ENCODE measurements at regions not wholly inside any gene's neighbourhood (a gene's known extent, or its start where the extent isn't known, plus 50 kb on each side); places are given as distances from the start of the nearest gene placed in this dataset.

- H3K4me1 ChIP-seq, result no peaks in the 10 kb centered on the region
- H3K9me3 ChIP-seq (replicated peaks in 1 of 11), result no peaks in the 10 kb centered on the region
- no peaks in the 10 kb centered on the region for H3K36me3 ChIP-seq
- no peaks in the 10 kb centered on the region for H3K27me3 ChIP-seq
- no peak overlapping the region for H3K4me2 ChIP-seq
- H3K9ac ChIP-seq, result no peak overlapping the region
- no peak for TF ChIP-seq Cebpa-rat (IDR thresholded peaks at IDR 0.05)
- no peaks in the 10 kb centered on the region for H4K20me1 ChIP-seq
- H3K4me3 ChIP-seq, result no peak overlapping the region
- H3K27ac ChIP-seq, result no peak overlapping the region
These were observed 69.0 kb upstream of the NPVF start for GRCh38 chr7:25297278-25297677.

DNA sequence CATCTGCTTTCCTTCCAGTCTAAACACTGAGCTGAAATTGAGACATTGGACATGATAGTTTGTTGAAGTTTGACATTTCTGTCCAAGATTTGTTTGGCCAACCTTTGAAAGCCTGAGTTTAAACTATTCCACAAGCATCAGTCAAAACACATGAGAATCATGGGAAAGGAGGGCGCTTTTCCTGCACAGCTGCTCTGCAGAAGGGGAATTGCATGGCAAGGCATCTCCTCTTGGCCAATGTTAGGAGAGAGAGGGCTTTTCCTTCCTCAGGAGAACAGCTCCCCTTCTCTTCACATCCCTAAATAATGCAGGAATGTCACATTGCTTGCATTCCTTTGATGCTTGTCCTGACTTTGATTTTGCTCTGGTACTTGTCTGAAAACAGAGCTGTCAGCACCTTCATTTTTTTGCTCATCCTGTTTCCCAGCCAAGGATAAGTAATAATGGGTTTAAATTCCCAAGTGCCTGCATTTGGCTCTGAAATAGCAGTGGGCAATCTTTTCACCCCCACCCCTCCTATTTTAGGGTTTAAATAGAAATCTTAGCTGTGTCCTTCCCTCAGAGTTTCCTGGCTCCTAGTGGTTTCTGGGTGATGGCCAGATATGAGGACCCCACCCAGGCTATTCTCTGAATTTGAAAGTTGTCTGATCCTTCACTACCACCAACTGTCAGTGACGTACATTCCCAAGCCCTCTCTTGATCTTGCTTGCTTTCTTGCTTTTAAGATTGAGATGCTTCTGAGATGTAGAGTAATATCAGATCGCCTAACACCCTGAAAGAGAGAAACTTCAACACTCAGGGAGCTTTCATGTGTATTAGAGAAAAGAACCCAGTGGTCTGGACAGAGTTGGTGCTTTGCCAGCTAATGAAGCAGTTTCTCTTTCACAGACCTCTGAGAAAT lies 75.2 kb upstream of the NPVF start:
- Histone ChIP-seq H3K4me1 (no peaks in the 10 kb centered on the region), H3K9me3 (replicated peaks in 1 of 11) (no peaks in the 10 kb centered on the region), H3K4me2 (no peak overlapping the region), H3K27me3 (no peaks in the 10 kb centered on the region), H3K4me3 (no peak overlapping the region), H4K20me1 (no peaks in the 10 kb centered on the region), H3K27ac (no peak overlapping the region), H3K36me3 (no peaks in the 10 kb centered on the region), H3K9ac (no peak overlapping the region)
- no peak for TF ChIP-seq Cebpa-rat (IDR thresholded peaks at IDR 0.05)

DNA sequence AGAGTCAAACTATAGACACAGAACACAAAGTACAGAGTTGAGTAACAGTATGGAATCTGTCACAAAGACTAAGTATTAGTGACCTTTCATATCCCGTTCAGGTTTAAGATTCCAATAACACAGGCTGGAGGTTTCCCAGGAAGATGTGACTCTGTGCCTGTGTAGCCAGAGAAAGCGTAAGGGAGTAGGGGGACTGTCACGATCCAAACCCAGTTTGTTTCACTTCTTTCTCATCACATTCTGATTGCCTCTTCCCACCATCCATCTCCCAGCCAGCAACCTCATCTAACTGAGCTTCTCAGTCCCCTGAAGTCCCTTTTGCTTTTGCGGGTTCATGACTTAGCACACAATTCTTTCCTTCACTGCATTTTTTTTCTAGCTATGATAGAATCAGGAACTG lies 76.4 kb upstream of the NPVF start:
- Histone ChIP-seq H3K4me2 (no peak overlapping the region), H3K4me1 (no peaks in the 10 kb centered on the region), H4K20me1 (no peaks in the 10 kb centered on the region), H3K27ac (no peak overlapping the region), H3K36me3 (no peaks in the 10 kb centered on the region), H3K4me3 (no peak overlapping the region), H3K9me3 (replicated peaks in 1 of 11) (no peaks in the 10 kb centered on the region), H3K9ac (no peak overlapping the region), H3K27me3 (no peaks in the 10 kb centered on the region)
- TF ChIP-seq Cebpa-rat (IDR thresholded peaks at IDR 0.05), result no peak

GRCh38 chr7:25305831-25306230 lies 77.5 kb upstream of the NPVF start:
- H3K27ac ChIP-seq, result no peak overlapping the region
- no peaks in the 10 kb centered on the region for H3K4me1 ChIP-seq
- H3K4me3 ChIP-seq, result no peak overlapping the region
- H3K9ac ChIP-seq, result no peak overlapping the region
- H3K36me3 ChIP-seq, result no peaks in the 10 kb centered on the region
- no peak for TF ChIP-seq Cebpa-rat (IDR thresholded peaks at IDR 0.05)
- no peaks in the 10 kb centered on the region for H3K9me3 ChIP-seq (replicated peaks in 1 of 11)
- no peaks in the 10 kb centered on the region for H3K27me3 ChIP-seq
- H3K4me2 ChIP-seq, result no peak overlapping the region
- no peaks in the 10 kb centered on the region for H4K20me1 ChIP-seq

DNA sequence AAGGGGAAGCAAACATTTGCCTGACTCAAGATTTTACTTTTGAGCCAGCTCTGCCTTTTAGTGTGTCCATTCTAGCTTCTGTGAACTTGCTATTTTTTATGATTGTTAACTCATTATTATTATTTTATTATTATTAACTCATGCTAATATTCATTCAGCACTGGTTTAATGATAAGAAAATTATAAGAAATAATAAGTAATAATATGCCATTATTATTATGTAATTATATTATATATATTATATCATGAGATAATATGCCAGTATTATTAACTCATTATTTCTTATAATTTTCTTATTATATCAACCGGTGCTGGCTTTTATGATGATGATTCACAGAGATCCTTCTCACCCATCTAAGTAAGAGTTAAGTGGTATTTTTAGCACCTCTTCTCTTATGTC lies 79.3 kb upstream of the NPVF start:
- Histone ChIP-seq H3K4me1 (no peaks in the 10 kb centered on the region), H3K4me3 (no peak overlapping the region), H3K9ac (no peak overlapping the region), H3K27me3 (no peaks in the 10 kb centered on the region), H4K20me1 (no peaks in the 10 kb centered on the region), H3K36me3 (no peaks in the 10 kb centered on the region), H3K27ac (no peak overlapping the region), H3K9me3 (replicated peaks in 1 of 11) (no peaks in the 10 kb centered on the region), H3K4me2 (no peak overlapping the region)
- no peak for TF ChIP-seq Cebpa-rat (IDR thresholded peaks at IDR 0.05)

GRCh38 chr7:25308246-25308645 lies 80.0 kb upstream of the NPVF start:
- Histone ChIP-seq H3K4me1 (no peaks in the 10 kb centered on the region), H3K36me3 (no peaks in the 10 kb centered on the region), H4K20me1 (no peaks in the 10 kb centered on the region), H3K9me3 (replicated peaks in 1 of 11) (no peaks in the 10 kb centered on the region), H3K9ac (no peak overlapping the region), H3K4me3 (no peak overlapping the region), H3K4me2 (no peak overlapping the region), H3K27me3 (no peaks in the 10 kb centered on the region), H3K27ac (no peak overlapping the region)
- TF ChIP-seq Cebpa-rat (IDR thresholded peaks at IDR 0.05), result no peak

DNA sequence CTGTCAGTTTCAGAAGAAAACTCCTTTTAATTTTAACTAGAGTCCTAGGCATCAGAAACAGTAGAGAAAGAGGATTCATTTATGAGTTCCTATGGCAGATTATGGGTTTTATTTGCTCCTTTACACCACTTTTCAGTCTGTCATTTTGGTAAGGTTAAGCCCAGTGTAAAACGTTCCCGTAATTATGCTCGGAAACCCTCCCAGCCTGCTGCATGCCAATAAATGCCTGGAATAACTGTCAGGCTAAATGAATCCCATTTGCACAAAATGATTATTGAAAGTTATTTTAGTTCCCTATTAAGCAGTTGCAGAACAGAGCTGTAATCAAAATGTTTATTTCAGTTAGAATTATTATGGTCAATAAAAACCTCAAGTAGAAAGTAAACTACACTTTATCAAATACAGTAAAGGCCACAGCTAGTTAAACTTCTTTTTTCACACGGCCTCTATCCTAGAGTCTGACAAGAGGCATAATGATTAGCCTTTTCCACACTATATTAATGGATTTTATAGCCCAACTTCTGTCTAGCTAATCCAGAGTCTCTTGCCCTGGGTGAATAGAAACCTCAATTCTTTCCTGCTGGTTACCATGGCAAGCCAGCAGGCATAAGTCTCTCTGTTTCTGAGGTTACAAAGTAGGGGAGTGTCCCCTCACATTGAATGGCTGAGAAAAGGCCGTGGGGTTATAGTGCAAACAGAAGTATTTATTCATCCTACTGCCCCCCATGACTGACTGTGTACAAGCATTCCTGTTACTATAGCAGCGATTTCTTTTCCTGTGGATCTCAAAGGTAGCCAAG lies 80.8 kb upstream of the NPVF start:
- H3K27ac ChIP-seq, result no peak overlapping the region
- H3K36me3 ChIP-seq, result no peaks in the 10 kb centered on the region
- no peaks in the 10 kb centered on the region for H3K9me3 ChIP-seq (replicated peaks in 1 of 11)
- TF ChIP-seq Cebpa-rat (IDR thresholded peaks at IDR 0.05), result no peak
- no peaks in the 10 kb centered on the region for H3K27me3 ChIP-seq
- no peaks in the 10 kb centered on the region for H3K4me1 ChIP-seq
- H3K4me2 ChIP-seq, result no peak overlapping the region
- H3K4me3 ChIP-seq, result no peak overlapping the region
- H4K20me1 ChIP-seq, result no peaks in the 10 kb centered on the region
- no peak overlapping the region for H3K9ac ChIP-seq

- Histone ChIP-seq H3K9ac (no peak overlapping the region), H3K27ac (no peak overlapping the region), H3K4me2 (no peak overlapping the region), H3K27me3 (no peaks in the 10 kb centered on the region), H3K9me3 (replicated peaks in 1 of 11) (no peaks in the 10 kb centered on the region), H3K4me3 (no peak overlapping the region), H4K20me1 (no peaks in the 10 kb centered on the region), H3K4me1 (no peaks in the 10 kb centered on the region), H3K36me3 (no peaks in the 10 kb centered on the region)
- no peak for TF ChIP-seq Cebpa-rat (IDR thresholded peaks at IDR 0.05)
These were observed 82.6 kb upstream of the NPVF start for GRCh38 chr7:25310896-25311295.

DNA sequence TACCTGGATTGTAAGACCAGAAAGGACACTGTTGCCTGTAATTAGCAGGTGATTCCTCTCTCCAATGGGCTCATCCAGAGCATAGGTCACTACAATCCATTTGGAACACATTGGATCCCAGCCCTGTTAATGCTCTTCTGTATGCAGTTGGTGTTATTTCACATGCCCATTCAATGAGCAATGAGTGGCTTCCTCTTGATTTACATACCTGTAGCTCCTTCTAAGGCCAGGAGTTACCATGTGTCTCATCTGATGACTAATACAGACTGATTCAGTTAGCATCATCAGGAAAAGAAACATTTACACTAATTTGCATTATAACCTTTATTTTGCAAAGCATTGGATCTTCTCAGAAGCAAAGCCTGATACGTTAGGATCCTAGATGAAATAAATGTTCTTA lies 83.1 kb upstream of the NPVF start:
- Histone ChIP-seq H3K9ac (no peak overlapping the region), H3K27ac (no peak overlapping the region), H3K27me3 (no peaks in the 10 kb centered on the region), H3K9me3 (replicated peaks in 1 of 11) (no peaks in the 10 kb centered on the region), H3K4me3 (no peak overlapping the region), H4K20me1 (no peaks in the 10 kb centered on the region), H3K36me3 (no peaks in the 10 kb centered on the region), H3K4me1 (no peaks in the 10 kb centered on the region), H3K4me2 (no peak overlapping the region)
- no peak for TF ChIP-seq Cebpa-rat (IDR thresholded peaks at IDR 0.05)

- Histone ChIP-seq H3K9me3 (replicated peaks in 1 of 11) (no peaks in the 10 kb centered on the region), H3K4me1 (no peaks in the 10 kb centered on the region), H3K27me3 (no peaks in the 10 kb centered on the region), H3K27ac (no peak overlapping the region), H4K20me1 (no peaks in the 10 kb centered on the region), H3K4me2 (no peak overlapping the region), H3K9ac (no peak overlapping the region), H3K36me3 (no peaks in the 10 kb centered on the region), H3K4me3 (no peak overlapping the region)
- no peak for TF ChIP-seq Cebpa-rat (IDR thresholded peaks at IDR 0.05)
These were observed 84.7 kb upstream of the NPVF start for GRCh38 chr7:25312968-25313367.

Measured in BLaER1 treated with 17β-estradiol and CSF1 and Interleukin-3, amounts not matched to agents 10 nM and 100 nM (cell line).